Activated T-cell treated with anti-CD3 and anti-CD28 coated beads, Interleukin-2, amount 50 U/mL, for 72 hours (primary cell): ENCODE measurements at regions not wholly inside any gene's neighbourhood (a gene's known extent, or its start where the extent isn't known, plus 50 kb on each side); places are given as distances from the start of the nearest gene placed in this dataset.

Source experiments
- ATAC-seq, 2 donors: fragments of 150-1000 bp; cut with Tn5 transposase; replicated peaks in 1 of 2; 2 replicates each; pipeline ENCODE4 v1.10.0; 2021; ENCODE audit warnings: moderate library complexity in 2 of 2, mild to moderate bottlenecking in 1 of 2
- DNase-seq, 2 donors: peaks; one replicate each; pipeline ENCODE4 v3.0.0; 2021 to 2022; ENCODE audit warnings: mixed read lengths in 1 of 2
- H3K27ac Mint-ChIP-seq: one replicate; pipeline ENCODE4 v1.8.0; 2022; ENCODE audit warnings: mild to moderate bottlenecking, moderate library complexity, mixed read lengths
- H3K27me3 Mint-ChIP-seq: one replicate; pipeline ENCODE4 v1.8.0; 2022; ENCODE audit warnings: low read depth, mixed read lengths
- H3K36me3 Mint-ChIP-seq, 2 donors: one replicate each; pipeline ENCODE4 v1.8.0; 2022; ENCODE audit warnings: mixed read lengths in 2 of 2, mild to moderate bottlenecking in 1 of 2; ENCODE audit not compliant: insufficient read depth in 2 of 2
- H3K4me1 Mint-ChIP-seq: one replicate; pipeline ENCODE4 v1.8.0; 2022; ENCODE audit warnings: low read depth, mixed read lengths
- H3K4me3 Mint-ChIP-seq, 2 donors: one replicate each; pipeline ENCODE4 v1.8.0; 2022; ENCODE audit warnings: mild to moderate bottlenecking in 2 of 2, mixed read lengths in 2 of 2, moderate library complexity in 2 of 2
- H3K9me3 Mint-ChIP-seq, 2 donors: one replicate each; pipeline ENCODE4 v1.8.0; 2022; ENCODE audit warnings: mixed read lengths in 2 of 2

DNA sequence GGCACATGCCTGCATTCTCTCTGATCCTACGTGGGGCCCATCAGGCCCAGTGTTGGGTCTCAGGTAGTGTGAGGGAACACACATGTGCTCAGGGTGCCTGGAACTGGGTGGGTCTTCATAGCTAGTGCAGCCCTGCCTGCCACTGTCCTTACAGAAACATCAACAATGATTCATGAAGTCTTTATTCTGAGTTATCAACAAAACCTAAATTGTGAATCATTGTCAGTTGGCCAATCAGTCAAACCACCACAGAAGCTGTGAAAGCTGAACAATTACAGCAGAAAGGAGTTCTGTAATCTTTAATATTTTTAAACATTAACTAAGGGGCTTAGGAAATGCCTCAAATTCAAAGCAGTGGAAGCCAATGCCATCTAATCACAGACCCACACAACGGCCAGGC, 82.8 kb upstream of the ZNF521 start:
- no peak overlapping the region for H3K27ac Mint-ChIP-seq
- DNase-seq = no peak
- H3K27me3 Mint-ChIP-seq = no peaks in the 10 kb centered on the region
- no peak overlapping the region for H3K4me3 Mint-ChIP-seq
- no peaks in the 10 kb centered on the region for H3K4me1 Mint-ChIP-seq
- H3K36me3 Mint-ChIP-seq = no peaks in the 10 kb centered on the region
- ATAC-seq = no peak
- no peaks in the 10 kb centered on the region for H3K9me3 Mint-ChIP-seq

DNA sequence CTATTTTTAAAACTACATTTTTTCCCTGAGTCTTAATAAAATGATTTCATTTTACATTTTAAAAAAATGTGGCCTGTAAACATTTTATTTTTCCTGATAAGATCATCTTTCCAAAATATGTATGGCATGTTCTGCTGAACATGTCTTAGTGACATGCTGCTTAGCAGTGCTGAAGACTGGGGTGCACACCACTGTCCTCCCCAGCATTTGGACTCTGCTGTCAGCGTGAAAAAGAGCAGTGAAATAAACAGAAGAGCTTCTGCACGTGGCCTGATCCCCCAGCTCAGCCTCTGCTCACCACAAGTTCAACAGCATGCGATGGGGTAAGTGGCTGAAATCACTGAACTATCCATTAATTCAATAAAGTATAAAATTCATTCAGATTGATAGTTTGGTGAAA, 81.6 kb upstream of the ZNF521 start:
- Mint-ChIP-seq H3K27me3 (peaks cover 5% of the 10 kb centered on the region), H3K4me1 (no peaks in the 10 kb centered on the region)
- ATAC-seq = no peak

DNA sequence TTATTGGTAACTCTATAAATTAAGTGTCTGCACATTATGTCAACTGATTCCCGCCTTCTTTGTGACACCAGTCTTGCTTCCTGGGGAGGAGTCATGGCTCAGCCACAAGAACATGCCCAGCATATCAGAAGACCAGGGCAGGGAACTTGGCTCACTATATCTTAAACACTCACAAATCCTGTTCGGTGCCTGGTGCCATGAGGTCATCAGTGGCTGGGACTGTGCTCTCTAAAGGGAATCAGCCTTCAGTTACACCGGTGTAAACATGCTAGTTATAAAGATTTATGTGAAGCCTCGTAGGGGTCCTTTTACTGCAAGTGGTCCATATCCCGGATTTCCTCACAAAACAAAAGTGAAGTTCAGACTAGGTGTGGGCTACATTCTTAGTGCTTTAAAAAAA, 73.1 kb upstream of the ZNF521 start:
- no peaks in the 10 kb centered on the region for H3K36me3 Mint-ChIP-seq

More for the DNA sequence above, 81.6 kb upstream of the ZNF521 start:
- Mint-ChIP-seq H3K36me3 (no peaks in the 10 kb centered on the region), H3K9me3 (no peaks in the 10 kb centered on the region), H3K27ac (no peak overlapping the region), H3K4me3 (no peak overlapping the region)
- no peak for DNase-seq

DNA sequence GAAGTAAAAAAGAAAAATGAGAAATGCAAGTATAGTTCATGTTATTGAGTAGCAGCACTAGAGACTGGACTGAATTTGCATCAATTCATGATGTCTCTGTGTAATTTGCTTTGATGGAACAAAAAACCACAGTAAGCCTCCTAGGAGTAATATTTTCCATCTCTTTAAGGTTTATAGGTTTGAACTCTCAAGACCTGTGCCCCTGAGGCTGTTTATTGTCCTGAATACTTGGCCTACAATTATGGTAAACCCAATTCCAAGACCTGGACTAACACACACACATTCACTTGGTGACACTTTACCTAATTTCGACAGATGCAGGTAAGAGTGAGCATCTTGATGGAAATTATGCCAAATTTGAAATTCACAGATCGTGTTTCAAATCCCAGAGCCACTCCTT, 71.8 kb upstream of the ZNF521 start:
- Mint-ChIP-seq H3K4me3 (no peak overlapping the region), H3K36me3 (no peaks in the 10 kb centered on the region), H3K27me3 (no peaks in the 10 kb centered on the region), H3K4me1 (no peaks in the 10 kb centered on the region), H3K9me3 (no peaks in the 10 kb centered on the region), H3K27ac (no peak overlapping the region)
- ATAC-seq (no peak), DNase-seq (no peak)

More for the DNA sequence above, 73.1 kb upstream of the ZNF521 start:
- Mint-ChIP-seq H3K9me3 (no peaks in the 10 kb centered on the region), H3K27me3 (peaks cover 5% of the 10 kb centered on the region), H3K4me3 (no peak overlapping the region), H3K27ac (no peak overlapping the region), H3K4me1 (no peaks in the 10 kb centered on the region)
- DNase-seq (no peak), ATAC-seq (no peak)

DNA sequence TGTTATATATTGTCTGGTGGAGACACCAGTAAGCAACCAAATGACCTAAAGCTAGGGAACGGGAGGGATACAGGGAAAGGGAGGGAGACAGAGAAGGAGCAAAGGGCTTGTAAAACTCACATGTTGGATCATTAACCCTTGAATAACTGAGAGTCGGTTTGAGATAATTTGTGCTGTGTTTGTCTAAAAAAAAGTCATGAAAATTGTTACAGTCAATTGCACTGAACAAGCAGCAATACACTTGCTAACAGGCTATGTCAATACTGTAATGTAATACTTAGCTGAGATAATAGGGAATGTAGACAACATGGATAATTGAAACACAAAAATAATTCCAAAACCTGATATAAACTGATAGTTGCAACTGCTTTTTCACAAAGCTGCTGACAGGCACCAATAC, 71.3 kb upstream of the ZNF521 start:
- no peak for ATAC-seq
- no peaks in the 10 kb centered on the region for H3K4me1 Mint-ChIP-seq
- no peaks in the 10 kb centered on the region for H3K36me3 Mint-ChIP-seq
- no peak for DNase-seq
- no peak overlapping the region for H3K27ac Mint-ChIP-seq
- H3K4me3 Mint-ChIP-seq = no peak overlapping the region
- no peaks in the 10 kb centered on the region for H3K27me3 Mint-ChIP-seq
- H3K9me3 Mint-ChIP-seq = no peaks in the 10 kb centered on the region

DNA sequence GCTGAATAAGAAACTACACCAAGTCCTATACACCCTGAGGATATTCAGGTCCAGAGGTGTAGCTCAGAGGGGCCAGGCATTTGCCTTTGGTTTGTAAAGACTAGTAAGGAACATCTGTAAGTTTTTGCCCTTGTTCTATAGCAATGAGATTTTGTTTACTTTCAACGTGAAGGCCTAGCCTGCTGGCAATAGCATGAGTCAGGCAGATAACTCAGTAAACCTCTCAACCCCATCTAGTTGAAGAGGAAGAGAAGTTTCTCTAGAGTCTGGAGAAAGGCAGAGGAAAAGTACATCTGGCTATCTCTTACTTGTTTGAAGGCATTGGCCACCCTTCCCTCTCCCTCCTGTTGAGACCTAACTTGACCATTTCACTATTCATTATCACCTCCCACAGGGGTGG, 70.3 kb upstream of the ZNF521 start:
- no peaks in the 10 kb centered on the region for H3K4me1 Mint-ChIP-seq
- no peak overlapping the region for H3K27ac Mint-ChIP-seq
- DNase-seq (no peak), ATAC-seq (no peak)
- H3K27me3 Mint-ChIP-seq = no peaks in the 10 kb centered on the region
- no peak overlapping the region for H3K4me3 Mint-ChIP-seq
- H3K9me3 Mint-ChIP-seq = no peaks in the 10 kb centered on the region
- no peaks in the 10 kb centered on the region for H3K36me3 Mint-ChIP-seq

DNA sequence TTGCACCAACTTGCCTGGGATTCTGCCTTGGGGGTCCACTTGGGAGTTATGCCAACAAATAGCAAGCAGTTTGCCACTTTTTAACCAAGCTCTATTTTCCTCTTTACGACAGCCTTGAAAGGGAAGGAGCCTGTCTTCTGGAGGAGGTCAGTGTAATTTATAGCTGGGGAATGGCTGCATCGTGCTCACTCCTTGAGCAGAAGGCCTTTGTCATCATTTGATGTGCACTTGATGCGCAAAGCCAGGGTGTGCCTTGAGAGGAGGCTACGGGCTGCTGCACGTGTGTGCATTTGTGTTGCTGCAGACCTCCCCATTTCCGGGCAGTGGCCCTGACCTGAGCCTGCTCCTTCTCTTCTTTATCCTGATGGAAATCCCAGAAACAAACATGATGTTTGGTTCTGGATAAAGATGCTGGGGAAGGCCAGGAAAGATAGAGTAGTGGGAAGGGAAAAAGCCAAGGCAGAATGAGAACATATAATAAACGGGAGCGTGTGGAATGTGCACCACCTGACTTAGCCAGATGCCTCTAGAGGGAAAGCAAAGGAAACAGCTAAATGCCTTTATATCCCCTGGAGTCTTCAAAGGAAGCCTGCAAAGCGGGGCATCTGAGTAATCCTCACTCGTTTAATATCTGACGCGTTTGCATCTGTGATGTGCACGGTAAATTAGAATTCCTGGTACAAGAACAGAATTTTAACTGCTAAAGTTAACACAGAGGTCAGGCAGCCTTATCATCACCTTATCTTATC, 68.3 kb upstream of the ZNF521 start:
- ATAC-seq (no peak), DNase-seq (no peak)
- H3K4me3 Mint-ChIP-seq = no peak overlapping the region
- H3K36me3 Mint-ChIP-seq = no peaks in the 10 kb centered on the region
- no peak overlapping the region for H3K27ac Mint-ChIP-seq
- peaks cover 0 to 1% of the 10 kb centered on the region in 2 donors for H3K9me3 Mint-ChIP-seq
- peaks cover 6% of the 10 kb centered on the region for H3K27me3 Mint-ChIP-seq
- no peaks in the 10 kb centered on the region for H3K4me1 Mint-ChIP-seq

DNA sequence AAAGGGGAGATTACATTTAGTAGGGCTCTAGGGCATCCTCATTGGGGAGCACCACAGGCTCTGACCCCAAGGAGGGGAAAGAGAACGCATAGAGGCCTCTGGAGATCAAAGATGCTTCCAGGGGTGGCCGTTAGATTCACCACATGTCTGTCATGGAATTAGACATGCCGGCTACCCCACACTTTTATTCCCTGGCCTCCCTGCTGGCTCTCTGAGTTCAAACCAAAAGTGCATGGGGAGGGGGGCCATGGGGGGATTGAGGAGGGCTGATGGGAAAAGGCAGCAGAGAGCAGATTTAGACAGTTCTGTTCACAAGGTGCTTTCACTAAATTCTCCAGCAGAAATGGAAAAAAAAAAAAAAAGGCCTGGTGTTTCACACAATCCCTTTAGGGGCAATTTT, 64.4 kb upstream of the ZNF521 start:
- no peak for ATAC-seq
- no peak overlapping the region for H3K4me3 Mint-ChIP-seq
- peaks cover 11% of the 10 kb centered on the region for H3K27me3 Mint-ChIP-seq
- peaks cover 0 to 1% of the 10 kb centered on the region in 2 donors for H3K9me3 Mint-ChIP-seq
- no peaks in the 10 kb centered on the region for H3K4me1 Mint-ChIP-seq
- no peak overlapping the region for H3K27ac Mint-ChIP-seq
- DNase-seq = no peak
- H3K36me3 Mint-ChIP-seq = no peaks in the 10 kb centered on the region

DNA sequence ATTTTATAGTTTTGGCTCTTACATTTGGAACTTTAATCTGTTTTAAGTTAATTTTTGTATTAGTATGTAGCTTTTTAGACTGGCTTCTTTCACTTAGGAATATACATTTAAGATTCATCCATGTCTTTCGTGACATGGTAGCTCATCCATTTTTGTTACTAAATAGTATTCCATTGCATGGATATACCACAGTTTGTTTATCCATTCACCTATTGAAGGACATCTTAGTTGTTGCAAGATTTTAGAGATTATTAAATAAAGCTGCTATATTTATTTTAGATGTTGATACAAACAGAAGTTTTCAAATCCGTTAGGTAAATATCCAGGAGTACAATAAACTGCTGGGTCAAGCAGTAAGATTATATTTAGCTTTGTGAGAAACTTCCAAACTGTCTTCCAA, 58.0 kb upstream of the ZNF521 start:
- ATAC-seq (no peak), DNase-seq (no peak)
- peaks cover 0 to 4% of the 10 kb centered on the region in 2 donors for H3K9me3 Mint-ChIP-seq
- H3K4me1 Mint-ChIP-seq = no peaks in the 10 kb centered on the region
- H3K4me3 Mint-ChIP-seq = no peak overlapping the region
- no peaks in the 10 kb centered on the region for H3K36me3 Mint-ChIP-seq
- peaks cover 5% of the 10 kb centered on the region for H3K27me3 Mint-ChIP-seq
- no peak overlapping the region for H3K27ac Mint-ChIP-seq

DNA sequence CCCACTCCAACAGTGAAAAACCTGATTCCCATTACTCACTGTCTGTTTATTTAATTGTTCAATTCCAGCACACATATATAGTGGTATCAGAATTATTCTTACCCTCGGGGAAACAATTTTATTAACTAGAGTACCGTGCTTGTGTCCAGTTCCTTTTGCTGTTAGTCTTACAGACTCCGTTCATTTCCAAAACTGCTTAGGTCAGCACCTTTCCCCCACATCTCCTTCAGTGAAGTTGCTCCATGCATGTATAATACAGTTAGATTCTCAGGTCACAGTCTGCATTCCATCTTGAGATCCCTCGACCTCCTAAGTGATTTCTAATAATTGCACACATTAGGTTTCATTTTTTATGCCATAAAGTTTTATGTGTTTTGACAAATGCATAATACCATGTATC, 56.3 kb upstream of the ZNF521 start:
- H3K4me1 Mint-ChIP-seq = no peaks in the 10 kb centered on the region
- H3K9me3 Mint-ChIP-seq = peaks cover 0 to 4% of the 10 kb centered on the region in 2 donors
- no peak for ATAC-seq
- H3K4me3 Mint-ChIP-seq = no peak overlapping the region
- no peak for DNase-seq
- H3K27ac Mint-ChIP-seq = no peak overlapping the region
- H3K36me3 Mint-ChIP-seq = no peaks in the 10 kb centered on the region
- peaks cover 5% of the 10 kb centered on the region for H3K27me3 Mint-ChIP-seq
